Pancreas (tissue), 10 donors: ENCODE measurements at regions not wholly inside any gene's neighbourhood (a gene's known extent, or its start where the extent isn't known, plus 50 kb on each side); places are given as distances from the start of the nearest gene placed in this dataset.

Source experiments
- ATAC-seq, 4 donors: fragments of 200-7000 bp; cut with Tn5 transposase; one replicate each; pipeline versions ENCODE4 v1.8.0 to v1.9.1; 2020; ENCODE audit warnings: mild to moderate bottlenecking in 4 of 4, moderate library complexity in 4 of 4
- DNase-seq, 6 donors: peaks; one replicate each; pipeline ENCODE4 v3.0.0-alpha.2; 2020
- FAIRE-seq: peaks from 2 replicates; lab custom pipeline; 2012; peaks lifted over from hg19 to GRCh38; lab: Jason Lieb, UNC
- H3K27ac ChIP-seq, 4 donors: fragments of 200-600 bp; sonication (generic); 1 replicate in 3 of 4; 2 replicates in 1 of 4; pipeline versions ENCODE4 v1.5.0 to v1.8.0; 2020
- H3K27me3 ChIP-seq, 4 donors: fragments of 200-600 bp; one replicate each; pipeline ENCODE4 v1.8.0; 2021
- H3K36me3 ChIP-seq, 3 donors: fragments of 200-600 bp; sonication (generic) in 1 of 3; one replicate each; pipeline versions ENCODE4 v1.5.0 to v1.8.0; 2020 to 2021
- H3K4me1 ChIP-seq, 3 donors: fragments of 200-600 bp; one replicate each; pipeline ENCODE4 v1.8.0; 2021
- H3K4me3 ChIP-seq, 4 donors: fragments of 200-600 bp; sonication (generic) in 2 of 4; one replicate each; pipeline versions ENCODE4 v1.5.0 to v1.8.0; 2020 to 2021
- H3K9me3 ChIP-seq, 4 donors: fragments of 200-600 bp; one replicate each; pipeline ENCODE4 v1.8.0; 2021
- CTCF ChIP-seq, 4 donors: fragments of 200-600 bp; sonication (generic) in 3 of 4; IDR thresholded peaks; one replicate each; pipeline versions ENCODE4 v1.5.0 to v1.8.0; 2021; ENCODE audit warnings: antibody characterized with exemption in 4 of 4
- WGBS, 2 donors: extraction: QIAGEN DNeasy Blood & Tissue Kit; methylation state at CpG; one replicate each; pipeline ENCODE4 v1.1.7; 2013; 5-methylcytosine and 5-hydroxymethylcytosine counted together
- intact Hi-C, 3 donors: fragments of 100-400 bp; cut with DNase I; formaldehyde crosslinking; loops; one replicate each; pipeline versions ENCODE4 v1.11.1 to v1.14.2; 2022
- donor health status: healthy with polysubstance abuse.
- donor health status: DM: no; HTN: no; CAD: no; lungs with moderate emphysema.
- donor health status: DM: no; HTN: no; CAD: no.
- donor health status: control.
- donor health status: control.
- donor health status: Bipolar disorder and iron deficiency.
- donor health status: DM: yes; HTN: yes; CAD: no.
- donor health status: DM: no; HTN: no; CAD: no.
- donor health status: DM: no; HTN: no; CAD: no.
- donor health status: DM: yes; HTN: yes; CAD: no.

DNA sequence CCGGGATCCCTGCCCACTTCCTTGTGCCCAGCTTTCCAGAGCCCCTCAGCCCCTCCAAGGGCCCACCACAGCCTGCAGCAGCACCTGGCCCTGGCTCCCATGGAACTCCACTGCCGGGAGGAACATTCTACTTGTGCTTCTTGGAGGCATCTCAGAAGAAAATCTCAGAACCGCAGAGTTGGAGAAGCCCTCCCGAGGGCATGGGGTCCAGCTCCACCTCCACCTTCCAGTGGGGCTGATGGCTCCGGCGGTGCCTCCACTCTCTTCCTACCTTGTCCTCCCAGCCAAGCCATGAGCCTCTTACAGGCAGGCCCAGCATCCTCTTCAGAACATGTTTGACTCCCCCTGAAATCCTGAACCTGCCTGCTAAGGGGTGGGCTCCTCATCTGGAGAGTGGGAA is 79.4 kb upstream of the ZNF469 start:
- intact Hi-C loops: no loop called here
- no peak overlapping the region for H3K27ac ChIP-seq
- DNase-seq (peak in 1 of 6 donors; percentile 20), ATAC-seq (no peak), FAIRE-seq (no peak)
- H3K4me1 ChIP-seq: no peaks in the 10 kb centered on the region
- WGBS, 2 donors: 72 to 78% methylated on average over 6 of the region's 6 CpGs
- H3K27me3 ChIP-seq: no peaks in the 10 kb centered on the region
- no peaks in the 10 kb centered on the region for H3K9me3 ChIP-seq
- no peak for TF ChIP-seq CTCF (IDR thresholded peaks at IDR 0.05)
- no peaks in the 10 kb centered on the region for H3K36me3 ChIP-seq
- no peak overlapping the region for H3K4me3 ChIP-seq

DNA sequence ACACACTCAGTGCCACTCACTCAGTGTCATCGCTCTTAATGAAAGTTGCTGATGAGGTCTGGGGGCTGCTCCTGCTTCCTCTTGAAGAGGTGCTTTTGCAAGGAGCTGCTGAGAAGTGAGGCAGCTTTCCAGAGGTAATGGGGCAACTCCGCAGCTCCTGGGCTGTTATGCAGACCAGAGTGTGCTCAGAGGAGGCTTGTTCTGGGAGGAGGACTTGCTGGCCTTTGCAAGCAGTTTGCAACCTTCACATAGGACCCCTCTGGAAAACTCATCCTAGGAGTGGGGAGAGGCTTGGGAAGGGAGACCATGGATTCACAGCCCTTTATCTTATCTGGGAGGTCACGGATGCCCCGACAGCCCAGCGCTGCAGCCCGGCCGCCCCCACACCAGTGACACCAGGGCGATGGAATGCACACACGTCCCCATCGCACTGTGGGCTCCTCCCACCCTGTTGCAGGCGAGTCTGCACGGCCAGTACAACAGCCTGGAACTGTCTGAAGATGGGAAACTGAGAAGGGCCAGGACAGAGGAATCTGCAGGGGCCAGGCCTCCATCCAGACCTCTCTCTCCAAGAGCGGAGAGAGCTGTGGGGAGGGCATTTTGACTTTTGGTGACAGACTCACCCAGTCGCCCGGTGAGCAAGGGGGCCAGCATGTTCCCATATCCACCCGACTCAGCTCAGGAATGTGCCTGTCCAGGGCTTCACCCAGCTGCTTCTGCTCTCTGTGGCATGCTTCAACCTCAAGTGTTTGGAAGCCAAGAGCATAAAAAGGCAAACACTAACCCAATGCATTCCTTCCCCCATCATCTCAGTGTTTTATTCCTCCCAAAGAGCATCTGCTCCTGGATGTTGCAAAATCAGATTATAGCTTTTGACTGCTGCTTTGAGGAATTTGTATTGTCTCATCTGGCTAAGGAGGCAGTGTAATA is 78.6 kb upstream of the ZNF469 start:
- no peak overlapping the region for H3K27ac ChIP-seq
- H3K9me3 ChIP-seq: no peaks in the 10 kb centered on the region
- no peaks in the 10 kb centered on the region for H3K4me1 ChIP-seq
- WGBS, 2 donors: 26 to 32% methylated on average over 16 of the region's 16 CpGs
- H3K4me3 ChIP-seq: no peak overlapping the region
- H3K36me3 ChIP-seq: no peaks in the 10 kb centered on the region
- peak in 3 of 4 donors; percentile 48 to 72 (median 65) for ATAC-seq
- H3K27me3 ChIP-seq: no peaks in the 10 kb centered on the region
- FAIRE-seq: no peak
- no peak for TF ChIP-seq CTCF (IDR thresholded peaks at IDR 0.05)
- DNase-seq: peak in 1 of 6 donors; percentile 33
- intact Hi-C loops: no loop called here

DNA sequence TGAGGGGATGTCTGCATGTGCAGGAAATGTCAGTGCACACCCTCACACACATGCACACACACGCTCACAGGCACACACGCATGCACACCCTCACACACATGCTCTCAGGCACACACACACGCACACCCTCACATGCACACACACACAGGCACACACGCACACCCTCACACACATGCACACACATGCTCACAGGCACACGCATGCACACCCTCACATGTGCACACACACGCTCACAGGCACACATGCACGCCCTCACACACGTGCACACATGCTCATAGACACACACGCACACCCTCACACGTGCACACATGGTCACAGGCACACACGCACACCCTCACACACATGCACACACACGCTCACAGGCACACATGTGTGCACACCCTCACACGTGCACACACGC is 77.6 kb upstream of the ZNF469 start:
- peak in 1 of 6 donors; percentile 14 for DNase-seq
- no peaks in the 10 kb centered on the region for H3K4me1 ChIP-seq
- intact Hi-C loops: no loop called here
- no peaks in the 10 kb centered on the region for H3K9me3 ChIP-seq
- H3K36me3 ChIP-seq: no peaks in the 10 kb centered on the region
- no peak for ATAC-seq
- no peak overlapping the region for H3K27ac ChIP-seq
- no peak for TF ChIP-seq CTCF (IDR thresholded peaks at IDR 0.05)
- H3K4me3 ChIP-seq: no peak overlapping the region
- H3K27me3 ChIP-seq: no peaks in the 10 kb centered on the region
- 79 to 89% methylated on average over 14 of the region's 14 CpGs for WGBS, 2 donors
- FAIRE-seq: no peak

GRCh38 chr16:88306411-88306810 is 76.3 kb upstream of the ZNF469 start:
- peak in 1 of 6 donors; percentile 38 for DNase-seq
- H3K27me3 ChIP-seq: no peaks in the 10 kb centered on the region
- FAIRE-seq: no peak
- no peak for ATAC-seq
- no peaks in the 10 kb centered on the region for H3K4me1 ChIP-seq
- 78 to 90% methylated on average over 8 of the region's 8 CpGs for WGBS, 2 donors
- H3K36me3 ChIP-seq: no peaks in the 10 kb centered on the region
- no peak overlapping the region for H3K4me3 ChIP-seq
- no peaks in the 10 kb centered on the region for H3K9me3 ChIP-seq
- intact Hi-C loops: no loop called here
- TF ChIP-seq CTCF (IDR thresholded peaks at IDR 0.05): no peak
- no peak overlapping the region for H3K27ac ChIP-seq
